HCEC 1CT (cell line): ENCODE measurements at regions not wholly inside any gene's neighbourhood (a gene's known extent, or its start where the extent isn't known, plus 50 kb on each side); places are given as distances from the start of the nearest gene placed in this dataset.
A peak's percentile ranks its signal among the peaks of the same experiment; 100 is the strongest.

Source experiments
- DNase-seq: peaks from one replicate; pipeline ENCODE4 v3.0.0-alpha.2; 2017

DNA sequence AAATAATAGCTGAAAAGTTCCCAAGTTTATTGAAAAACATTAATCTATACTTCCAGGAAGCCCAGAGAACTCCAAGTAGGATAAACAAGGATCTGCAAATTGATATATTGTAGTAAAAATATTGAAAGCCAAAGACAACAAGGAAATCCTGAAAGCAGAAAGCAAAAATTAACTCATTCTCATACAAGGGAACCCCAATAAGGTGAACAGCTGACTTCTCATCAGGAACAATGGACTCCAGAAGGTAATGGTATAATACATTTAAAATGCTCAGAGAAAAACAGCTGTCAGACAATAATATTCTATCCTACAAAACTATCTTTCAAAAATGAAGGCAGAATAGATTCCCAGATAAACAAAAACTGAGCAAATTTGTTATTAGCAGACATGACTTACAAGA lies 138.1 kb upstream of the BMP4 start:
- no peak for DNase-seq

DNA sequence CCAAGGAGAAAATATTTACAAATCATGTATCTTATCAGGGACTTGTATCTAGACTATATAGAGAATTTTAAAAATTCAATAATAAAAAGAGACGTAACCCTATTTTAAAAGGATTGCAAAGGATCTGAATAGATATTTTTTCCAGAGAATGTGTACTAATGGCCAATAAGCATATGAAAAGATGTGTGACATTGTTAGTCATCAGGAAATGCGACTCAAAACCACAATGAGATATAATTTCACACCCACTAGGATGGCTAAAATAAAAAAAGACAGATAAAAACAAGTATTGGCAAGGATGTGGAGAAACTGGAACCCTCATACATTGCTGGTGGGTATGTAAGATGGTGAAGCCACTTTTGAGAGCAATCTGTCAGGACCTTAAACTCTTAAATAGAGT lies 141.9 kb upstream of the BMP4 start:
- peak; percentile 6 for DNase-seq

GRCh38 chr14:54102051-54102456 lies 145.4 kb upstream of the BMP4 start:
- no peak for DNase-seq

- no peak for DNase-seq
Observed at GRCh38 chr14:54102530-54102929, 145.9 kb upstream of the BMP4 start.

GRCh38 chr14:54104601-54105145 lies 148.0 kb upstream of the BMP4 start:
- no peak for DNase-seq

DNA sequence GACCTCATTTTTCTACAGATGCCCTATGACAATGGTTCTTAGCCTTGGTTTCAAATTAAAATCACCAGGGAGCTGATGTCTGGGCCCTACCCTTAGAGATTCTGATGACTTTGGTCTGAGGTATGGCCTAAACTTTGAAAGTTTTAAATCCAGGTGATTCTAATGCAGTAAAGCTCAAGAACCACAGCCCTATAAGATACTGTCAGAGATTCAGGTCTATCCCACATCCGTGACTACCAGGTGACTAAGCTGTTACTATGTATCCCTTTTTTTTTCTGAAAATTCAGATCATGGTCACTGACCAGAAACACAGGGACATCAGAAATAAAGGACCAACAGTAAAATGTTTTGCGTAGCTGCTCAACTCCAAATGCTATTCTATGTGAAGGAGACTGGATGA lies 148.8 kb upstream of the BMP4 start:
- DNase-seq, result no peak

DNA sequence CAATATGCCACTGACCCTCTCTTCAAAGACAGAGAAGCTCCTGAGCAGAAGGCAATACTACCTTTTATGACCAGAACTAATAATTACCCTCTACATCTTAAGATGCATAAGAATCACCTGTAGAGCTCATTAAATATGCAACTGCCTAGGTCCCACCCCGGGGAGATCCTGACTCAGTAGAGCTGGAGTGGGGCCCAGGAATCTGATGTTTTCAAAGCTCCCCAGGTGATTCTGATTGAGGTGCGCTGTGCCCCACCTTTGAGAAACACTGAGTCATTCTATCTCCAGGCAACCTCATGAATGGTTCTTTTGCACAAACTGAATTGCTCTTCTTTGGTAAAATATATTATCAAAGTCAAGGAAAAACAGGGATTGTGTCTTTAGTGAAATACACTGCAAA lies 149.3 kb upstream of the BMP4 start:
- DNase-seq, result no peak

DNA sequence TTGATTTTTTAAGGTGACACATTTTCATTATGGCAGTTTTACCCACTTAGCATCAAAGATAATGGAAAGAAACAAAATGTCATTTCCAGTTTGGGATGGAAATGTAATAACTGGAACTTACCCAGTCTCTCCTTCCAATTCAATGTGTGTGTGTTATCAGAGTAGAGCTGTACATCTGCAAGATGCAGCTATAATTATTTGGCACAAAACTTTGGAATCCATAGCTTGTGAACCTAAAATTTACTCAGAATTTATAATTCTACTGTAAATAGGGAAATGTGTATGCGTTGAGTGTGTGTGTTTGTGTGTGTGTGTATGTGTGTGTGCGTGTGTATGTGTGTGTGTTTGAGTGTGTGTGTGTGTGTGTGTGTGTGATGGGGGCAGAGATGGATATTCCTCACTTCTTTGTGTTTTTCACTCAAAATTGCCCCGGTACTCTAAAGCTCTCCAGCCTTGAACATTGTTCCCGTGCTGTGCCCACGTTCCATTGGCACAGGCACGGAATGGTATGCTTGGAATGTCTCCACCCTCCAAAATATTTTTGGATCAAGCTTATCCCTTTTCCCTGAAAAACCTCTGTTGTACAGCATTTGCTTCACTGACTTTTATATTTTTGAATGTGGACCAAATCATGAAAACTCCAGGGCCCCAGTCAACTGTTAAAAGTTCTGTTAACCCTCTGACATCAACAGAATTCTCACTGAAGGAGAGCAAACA lies 150.2 kb upstream of the BMP4 start:
- peak; percentile 16 for DNase-seq

DNA sequence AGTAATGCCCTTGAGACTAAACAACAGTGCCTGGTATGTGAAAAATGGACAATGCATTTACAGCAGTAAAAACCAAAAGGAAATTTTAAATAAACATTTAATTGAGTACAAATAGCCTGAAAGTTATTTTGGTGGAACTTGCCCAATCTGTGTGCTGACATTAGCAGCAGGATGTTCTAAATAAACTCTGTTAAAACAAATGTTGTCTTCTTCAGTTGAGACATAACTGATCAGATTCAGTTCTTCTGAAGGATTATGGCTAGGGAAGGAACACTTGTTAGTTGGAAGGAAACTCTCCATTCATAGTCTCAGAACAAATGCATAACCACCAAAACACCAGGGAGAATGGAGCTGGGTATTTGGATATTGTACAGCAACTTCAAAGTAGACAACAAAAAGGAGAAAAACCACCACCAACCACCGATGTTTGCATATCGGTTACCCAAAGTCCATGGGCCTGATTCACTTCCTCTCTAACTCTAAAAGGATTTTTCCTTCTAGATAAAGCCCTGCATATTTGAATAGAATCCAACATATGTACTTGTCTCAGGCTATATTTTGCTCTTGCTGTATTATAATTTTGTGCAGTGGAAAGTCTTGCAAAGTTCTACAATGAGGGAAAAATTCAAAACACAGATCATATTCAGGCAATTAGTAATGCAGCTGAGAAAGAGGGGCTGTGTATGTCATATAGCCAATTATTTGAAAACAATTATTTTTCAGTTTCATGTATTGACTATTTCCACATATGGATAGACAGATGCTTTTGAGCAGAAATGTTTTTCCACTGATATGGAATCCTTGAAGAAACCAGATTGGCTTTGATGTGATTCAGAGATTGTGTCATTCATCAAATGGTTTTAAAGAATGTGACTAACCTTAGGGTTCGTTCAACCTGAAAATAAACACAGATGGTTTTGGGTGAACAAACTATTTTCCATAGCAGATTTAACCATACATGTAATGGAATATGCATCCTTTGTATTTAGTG lies 152.2 kb upstream of the BMP4 start:
- DNase-seq, result peak; percentile 81

- no peak for DNase-seq
Observed at GRCh38 chr14:54109521-54110120, 153.0 kb upstream of the BMP4 start.

- no peak for DNase-seq
Observed at GRCh38 chr14:54114941-54115340, 158.3 kb upstream of the BMP4 start.

DNA sequence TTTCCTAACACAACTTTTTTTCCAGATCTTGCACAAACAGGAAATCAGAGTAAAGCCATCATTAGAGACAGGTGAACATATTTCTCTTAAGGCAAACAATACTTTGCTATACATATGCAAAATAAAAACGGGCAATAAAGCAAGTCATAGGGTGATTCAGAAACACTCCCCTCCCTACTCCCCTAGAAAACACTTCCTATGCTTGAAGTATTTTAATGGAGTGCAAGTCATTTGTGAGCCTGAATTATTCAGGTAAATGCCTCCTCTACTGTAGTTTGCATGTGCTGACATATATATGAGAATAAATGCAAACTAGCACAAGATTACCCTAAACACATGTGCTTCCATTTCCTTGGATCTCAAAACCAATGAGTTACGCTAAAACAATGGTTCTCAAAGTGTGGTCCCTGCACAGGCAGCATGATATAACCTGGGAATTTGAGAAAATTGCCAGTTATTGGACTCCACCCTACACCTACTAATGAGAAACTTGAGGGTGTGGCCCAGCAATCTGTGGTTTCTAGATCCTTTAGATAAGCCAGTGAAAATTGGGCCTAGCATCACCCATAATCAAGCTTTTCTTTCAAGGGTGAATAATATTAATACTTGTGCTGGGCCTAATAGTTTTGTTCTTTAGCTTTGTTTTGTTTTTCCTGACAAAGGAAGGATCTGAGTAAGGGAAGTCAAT lies 159.7 kb upstream of the BMP4 start:
- no peak for DNase-seq

GRCh38 chr14:54116972-54117371 lies 160.3 kb upstream of the BMP4 start:
- peak; percentile 53 for DNase-seq

- DNase-seq, result no peak
Observed at GRCh38 chr14:54117396-54117795, 160.8 kb upstream of the BMP4 start.

DNA sequence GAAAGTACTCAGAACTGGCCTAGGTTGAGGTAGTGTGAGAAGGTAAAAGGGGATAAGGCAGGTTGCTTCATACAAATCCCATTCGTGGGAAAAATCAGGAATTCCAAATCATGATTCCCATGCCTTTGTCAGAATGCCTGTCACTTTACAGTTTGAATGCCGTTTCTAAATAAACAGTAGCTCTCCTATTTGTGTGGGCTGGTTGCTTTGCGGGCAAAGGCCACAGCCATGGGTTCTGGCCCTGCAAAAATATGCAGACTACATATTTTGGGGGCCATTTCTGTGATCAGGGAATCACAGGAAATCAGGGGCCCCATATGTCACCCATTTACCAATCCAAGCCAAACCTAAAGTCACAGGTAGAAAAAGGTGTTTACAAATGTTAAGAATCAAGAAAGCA lies 161.3 kb upstream of the BMP4 start:
- DNase-seq, result no peak

DNA sequence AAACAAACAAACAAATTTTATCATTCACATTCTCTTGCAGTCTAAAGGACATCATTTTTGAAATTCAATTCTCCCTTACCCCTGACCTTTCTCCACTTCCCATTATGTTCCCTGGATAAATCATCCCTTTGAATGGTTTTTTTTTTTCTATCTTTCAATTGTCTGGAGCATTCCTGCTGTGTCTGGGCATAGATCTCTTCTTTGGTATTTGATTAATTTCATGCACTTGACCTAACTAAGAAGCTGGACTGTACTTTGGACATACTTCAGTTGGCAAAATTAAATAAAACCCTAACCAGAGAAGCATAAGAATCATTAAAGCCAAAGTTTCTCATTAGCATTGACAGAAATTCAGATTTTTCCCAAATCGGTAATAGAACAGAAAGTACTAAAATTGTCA lies 163.6 kb upstream of the BMP4 start:
- DNase-seq, result no peak

GRCh38 chr14:54121466-54122027 lies 164.9 kb upstream of the BMP4 start:
- DNase-seq, result no peak

- DNase-seq, result no peak
Observed at GRCh38 chr14:54123841-54124240, 167.2 kb upstream of the BMP4 start.

DNA sequence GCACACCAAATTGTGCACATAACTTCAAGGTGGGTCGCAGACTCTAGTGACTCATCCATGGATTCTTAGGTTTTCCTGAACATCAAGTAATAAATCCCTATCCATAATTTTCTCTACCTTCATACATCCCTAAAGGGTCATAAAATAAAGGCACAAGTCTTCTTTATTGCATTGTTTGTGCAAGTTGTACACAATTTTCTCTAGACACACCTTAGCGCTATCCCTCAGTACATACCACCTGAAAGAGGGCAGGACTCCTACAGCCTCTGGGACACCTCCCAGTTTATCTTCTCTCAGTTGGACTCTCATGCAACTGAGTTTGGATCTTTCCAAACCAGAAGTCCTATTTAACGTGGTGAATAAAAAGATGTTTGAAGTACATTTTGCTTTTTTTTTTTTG lies 168.5 kb upstream of the BMP4 start:
- DNase-seq, result no peak

- no peak for DNase-seq
Observed at GRCh38 chr14:54126947-54127346, 170.3 kb upstream of the BMP4 start.

GRCh38 chr14:54127526-54127925 lies 170.9 kb upstream of the BMP4 start:
- no peak for DNase-seq

DNA sequence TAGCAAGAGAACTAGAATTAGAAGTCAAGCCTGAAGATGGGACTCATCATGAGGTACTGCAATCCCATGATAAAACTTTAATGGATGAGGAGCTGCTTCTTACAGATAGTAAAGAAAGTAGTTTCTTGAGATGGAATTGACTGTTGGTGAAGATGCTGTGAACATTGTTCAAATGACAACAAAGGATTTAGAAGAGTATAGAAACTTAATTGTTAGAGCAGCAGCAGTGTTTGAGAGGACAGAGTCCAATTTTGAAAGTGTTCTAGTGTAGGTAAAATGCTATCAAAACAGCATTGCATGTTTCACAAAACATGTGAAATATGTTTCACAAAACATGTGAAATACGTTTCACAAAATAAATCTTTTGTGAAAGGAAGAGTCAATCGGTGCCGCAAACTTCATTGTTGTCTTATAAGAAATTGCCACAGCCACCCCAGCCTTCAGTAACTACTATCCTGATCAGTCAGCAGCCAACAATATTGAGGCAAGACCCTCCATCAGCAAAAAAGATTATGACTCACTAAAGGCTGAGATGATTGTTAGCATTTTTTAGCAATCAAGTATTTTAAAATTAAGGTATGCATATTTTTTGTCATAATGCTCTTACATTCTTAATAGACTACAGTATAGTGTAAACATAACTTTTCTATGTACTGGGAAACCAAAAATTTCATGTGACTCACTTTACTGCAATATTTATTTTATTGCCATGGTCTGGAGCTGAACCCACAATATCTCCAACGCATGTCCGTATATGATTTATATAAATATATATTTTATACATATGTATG lies 173.4 kb upstream of the BMP4 start:
- DNase-seq, result peak; percentile 65
